HG02610 (cell line): ENCODE measurements at regions not wholly inside any gene's neighbourhood (a gene's known extent, or its start where the extent isn't known, plus 50 kb on each side); places are given as distances from the start of the nearest gene placed in this dataset.
"Not testable (repeated sequence)": the region's sequence is repeated elsewhere in the genome, so short reads cannot be mapped to it uniquely, and the experiment has no call there.

Source experiments
- ATAC-seq: cut with Tn5 transposase; IDR thresholded peaks from one replicate; pipeline ENCODE4 v1.9.1; 2021; ENCODE audit warnings: mild to moderate bottlenecking, moderate library complexity; ENCODE audit not compliant: unreplicated experiment

GRCh38 chr1:87398641-87399040 lies 70.0 kb downstream of the LMO4 start:
- no peak for ATAC-seq

GRCh38 chr1:87399264-87399663 lies 70.6 kb downstream of the LMO4 start:
- ATAC-seq = no peak

- ATAC-seq = no peak
Observed at GRCh38 chr1:87399701-87400100, 71.0 kb downstream of the LMO4 start.

- no peak for ATAC-seq
Observed at GRCh38 chr1:87400813-87401212, 72.1 kb downstream of the LMO4 start.

GRCh38 chr1:87402241-87403002 lies 73.7 kb downstream of the LMO4 start:
- no peak for ATAC-seq

- no peak for ATAC-seq
Observed at GRCh38 chr1:87403061-87403820, 74.6 kb downstream of the LMO4 start.

- ATAC-seq = no peak
Observed at GRCh38 chr1:87404296-87404695, 75.6 kb downstream of the LMO4 start.

- ATAC-seq = no peak
Observed at GRCh38 chr1:87408665-87409248, 80.1 kb downstream of the LMO4 start.

- no peak for ATAC-seq
Observed at GRCh38 chr1:87410776-87411480, 82.2 kb downstream of the LMO4 start.

GRCh38 chr1:87413846-87414245 lies 85.2 kb downstream of the LMO4 start:
- ATAC-seq = not testable (repeated sequence)

GRCh38 chr1:87418048-87418447 lies 89.4 kb downstream of the LMO4 start:
- no peak for ATAC-seq

- ATAC-seq = no peak
Observed at GRCh38 chr1:87421809-87422208, 93.1 kb downstream of the LMO4 start.

GRCh38 chr1:87424541-87424940 lies 95.9 kb downstream of the LMO4 start:
- ATAC-seq = no peak

GRCh38 chr1:87426463-87427249 lies 98.0 kb downstream of the LMO4 start:
- ATAC-seq = no peak

GRCh38 chr1:87428367-87428766 lies 99.7 kb downstream of the LMO4 start:
- ATAC-seq = no peak

GRCh38 chr1:87428883-87429282 lies 100.2 kb downstream of the LMO4 start:
- ATAC-seq = no peak

- ATAC-seq = no peak
Observed at GRCh38 chr1:87432685-87433084, 104.0 kb downstream of the LMO4 start.

- not testable (repeated sequence) for ATAC-seq
Observed at GRCh38 chr1:87433101-87433500, 104.4 kb downstream of the LMO4 start.

- peak; percentile 67 for ATAC-seq
Observed at GRCh38 chr1:87435484-87435883, 106.8 kb downstream of the LMO4 start.

GRCh38 chr1:87436115-87436514 lies 107.4 kb downstream of the LMO4 start:
- ATAC-seq = not testable (repeated sequence)
